IPS DF 19.7 (cell line): ENCODE measurements at regions not wholly inside any gene's neighbourhood (a gene's known extent, or its start where the extent isn't known, plus 50 kb on each side); places are given as distances from the start of the nearest gene placed in this dataset.
"Not testable (repeated sequence)": the region's sequence is repeated elsewhere in the genome, so short reads cannot be mapped to it uniquely, and the experiment has no call there.

Experiments used
- DNase-seq: peaks from one replicate; pipeline ENCODE4 v3.0.0-alpha.2; 2013; ENCODE audit warnings: low read depth, low spot score

GRCh38 chr9:62833323-62834200 lies 1643.7 kb downstream of the SPATA31A7 start:
- not testable (repeated sequence) for DNase-seq

- not testable (repeated sequence) for DNase-seq
These were observed 1647.5 kb downstream of the SPATA31A7 start for GRCh38 chr9:62837254-62837911.

- not testable (repeated sequence) for DNase-seq
These were observed 1648.3 kb downstream of the SPATA31A7 start for GRCh38 chr9:62838024-62838718.

DNA sequence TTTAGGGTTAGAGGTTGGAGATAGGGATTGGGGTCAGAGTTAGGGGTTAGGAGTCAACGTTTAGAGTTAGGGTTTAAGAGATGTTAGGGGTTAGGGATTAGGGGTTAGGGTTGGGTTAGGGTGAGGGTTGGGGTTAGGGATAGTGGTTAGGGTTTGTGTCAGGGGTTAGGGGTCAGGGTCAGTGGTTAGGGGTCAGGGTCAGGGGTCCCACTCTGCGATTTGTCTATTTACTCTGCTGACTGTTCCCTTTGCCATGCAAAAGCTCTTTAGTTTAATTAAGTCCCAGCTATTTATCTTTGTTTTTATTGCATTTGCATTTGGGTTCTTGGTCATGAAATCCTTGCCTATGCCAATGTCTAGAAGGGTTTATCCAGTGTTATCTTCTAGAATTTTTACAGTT lies 1649.3 kb downstream of the SPATA31A7 start:
- not testable (repeated sequence) for DNase-seq

DNA sequence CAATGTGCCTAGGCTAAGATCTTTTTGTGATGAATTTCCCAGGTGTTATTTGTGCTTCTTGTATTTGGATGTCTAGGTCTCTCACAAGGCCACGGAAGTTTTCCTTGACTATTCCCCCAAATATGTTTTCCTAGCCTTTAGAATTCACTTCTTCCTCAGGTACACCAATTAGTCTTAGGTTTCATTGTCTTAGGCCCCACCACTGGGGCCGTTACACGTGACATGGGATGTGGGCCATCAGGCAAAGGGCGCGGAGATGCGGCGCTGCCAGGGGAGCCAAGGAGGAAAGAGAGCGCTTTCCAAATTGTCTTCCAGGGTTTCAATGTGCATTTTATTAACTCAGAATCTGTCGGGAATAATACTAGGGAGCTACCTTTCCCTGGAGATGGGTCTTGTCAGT lies 1653.3 kb downstream of the SPATA31A7 start:
- DNase-seq: not testable (repeated sequence)

DNA sequence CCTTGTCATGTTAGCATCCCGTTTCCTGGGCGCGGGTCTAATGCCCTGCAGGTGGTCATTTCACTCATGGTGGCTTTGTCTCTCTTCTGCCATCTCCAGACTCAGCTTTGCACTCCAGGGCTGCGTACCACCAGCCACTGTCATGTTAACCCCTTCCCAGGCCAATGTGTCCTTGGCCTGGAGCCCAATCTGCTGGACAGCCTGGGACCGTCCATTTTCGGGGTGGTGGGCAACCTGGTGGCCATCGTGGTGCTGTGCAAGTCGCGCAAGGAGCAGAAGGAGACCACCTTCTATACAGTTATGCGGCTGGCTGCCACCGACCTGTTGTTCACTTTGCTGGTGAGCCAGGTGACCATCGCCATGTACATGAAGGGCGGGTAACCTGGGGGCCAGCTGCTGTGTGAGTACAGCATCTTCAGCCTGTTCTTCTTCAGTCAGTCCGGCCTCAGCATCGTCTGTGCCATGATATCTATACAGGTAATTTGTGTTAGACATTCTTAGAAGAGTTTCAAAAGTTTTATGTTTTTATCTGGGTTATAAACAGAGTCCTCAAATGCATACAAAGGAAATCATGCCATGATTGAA lies 1654.0 kb downstream of the SPATA31A7 start:
- not testable (repeated sequence) for DNase-seq

GRCh38 chr9:62844681-62845185 lies 1654.9 kb downstream of the SPATA31A7 start:
- DNase-seq: not testable (repeated sequence)

DNA sequence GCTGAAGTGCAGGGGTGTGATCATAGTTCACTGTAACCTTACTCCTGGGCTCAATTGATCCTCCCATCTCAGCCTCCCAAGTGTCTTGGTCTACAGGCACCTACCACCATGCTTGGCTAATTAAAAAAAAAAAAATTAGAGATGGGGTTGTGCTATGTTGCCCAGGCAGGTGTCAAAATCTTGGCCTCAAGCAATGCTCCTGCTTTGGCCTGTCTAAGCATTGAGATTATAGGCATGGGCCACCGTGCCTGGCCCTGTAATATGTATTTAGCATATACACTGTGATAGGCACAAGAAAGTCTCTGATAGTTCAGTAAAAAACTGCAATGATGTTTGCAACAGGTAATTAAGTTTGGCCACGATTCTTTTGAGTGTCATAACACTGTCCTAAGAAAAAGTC lies 1658.4 kb downstream of the SPATA31A7 start:
- not testable (repeated sequence) for DNase-seq

DNA sequence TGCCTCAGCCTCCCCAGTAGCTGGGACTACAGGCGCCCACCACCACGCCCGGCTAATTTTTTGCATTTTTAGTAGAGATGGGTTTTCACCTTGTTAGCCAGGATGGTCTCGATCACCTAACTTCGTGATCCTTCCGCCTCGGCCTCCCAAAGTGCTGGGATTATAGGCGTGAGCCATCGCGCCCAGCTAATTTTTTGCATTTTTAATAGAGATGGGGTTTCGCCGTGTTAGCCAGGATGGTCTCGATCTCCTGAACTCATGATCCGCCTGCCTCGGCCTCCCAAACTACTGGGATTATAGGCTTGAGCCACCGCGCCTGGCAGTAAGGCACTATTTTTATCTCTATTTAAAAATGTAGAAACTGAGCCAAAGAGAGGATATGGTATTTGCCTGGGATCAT lies 1660.2 kb downstream of the SPATA31A7 start:
- DNase-seq: not testable (repeated sequence)

GRCh38 chr9:62857280-62857679 lies 1667.4 kb downstream of the SPATA31A7 start:
- not testable (repeated sequence) for DNase-seq

GRCh38 chr9:62858240-62858639 lies 1668.4 kb downstream of the SPATA31A7 start:
- DNase-seq: not testable (repeated sequence)

- DNase-seq: not testable (repeated sequence)
These were observed 1671.4 kb downstream of the SPATA31A7 start for GRCh38 chr9:62860939-62861860.

- not testable (repeated sequence) for DNase-seq
These were observed 1672.3 kb downstream of the SPATA31A7 start for GRCh38 chr9:62862180-62862579.

- not testable (repeated sequence) for DNase-seq
These were observed 1673.5 kb downstream of the SPATA31A7 start for GRCh38 chr9:62863319-62863718.

- DNase-seq: not testable (repeated sequence)
These were observed 1674.0 kb downstream of the SPATA31A7 start for GRCh38 chr9:62863867-62864266.

DNA sequence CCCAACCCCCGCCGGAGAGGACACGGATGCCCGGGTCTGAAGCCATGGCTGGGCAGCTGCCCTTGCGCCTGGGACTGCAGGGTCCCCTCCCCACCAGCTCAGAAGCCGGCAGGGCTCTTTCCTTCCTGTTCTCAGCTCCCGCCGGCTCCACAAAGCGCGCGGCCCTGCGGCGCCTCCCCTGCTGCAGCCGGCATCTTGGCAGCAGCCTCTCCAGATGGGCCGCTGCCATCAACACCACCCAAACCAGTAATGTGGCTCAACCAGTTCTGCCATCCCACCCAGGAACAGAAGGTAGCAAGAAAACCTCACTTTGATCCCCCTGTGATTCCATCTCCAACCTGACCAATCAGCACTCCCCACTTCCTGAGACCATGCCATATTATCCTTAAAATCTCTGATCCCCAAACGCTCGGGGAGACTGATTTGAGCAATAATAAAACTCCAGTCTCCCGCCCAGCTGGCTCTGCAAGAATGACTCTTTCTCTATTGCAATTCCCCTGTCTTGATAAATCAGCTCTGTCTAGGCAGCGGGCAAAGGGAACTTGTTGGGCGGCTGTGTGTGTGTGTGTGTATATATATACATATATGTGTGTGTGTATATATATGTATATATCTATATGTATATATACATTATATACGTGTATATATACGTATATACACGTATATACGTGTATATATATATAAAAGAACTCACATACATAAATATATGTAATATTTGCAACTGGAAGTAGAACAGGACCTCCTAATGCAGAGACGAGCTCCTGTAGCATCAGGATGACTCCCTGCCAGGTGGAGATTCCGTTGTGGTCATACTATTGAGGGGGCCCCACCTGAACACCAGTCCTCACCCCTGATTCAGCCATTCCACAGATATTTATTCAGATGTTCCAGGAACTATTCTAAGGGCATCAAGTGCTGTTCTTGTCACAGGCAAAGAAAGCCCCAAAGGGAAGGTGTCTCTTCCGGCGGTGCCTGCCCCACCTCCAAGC lies 1674.9 kb downstream of the SPATA31A7 start:
- peak; percentile 74 for DNase-seq

DNA sequence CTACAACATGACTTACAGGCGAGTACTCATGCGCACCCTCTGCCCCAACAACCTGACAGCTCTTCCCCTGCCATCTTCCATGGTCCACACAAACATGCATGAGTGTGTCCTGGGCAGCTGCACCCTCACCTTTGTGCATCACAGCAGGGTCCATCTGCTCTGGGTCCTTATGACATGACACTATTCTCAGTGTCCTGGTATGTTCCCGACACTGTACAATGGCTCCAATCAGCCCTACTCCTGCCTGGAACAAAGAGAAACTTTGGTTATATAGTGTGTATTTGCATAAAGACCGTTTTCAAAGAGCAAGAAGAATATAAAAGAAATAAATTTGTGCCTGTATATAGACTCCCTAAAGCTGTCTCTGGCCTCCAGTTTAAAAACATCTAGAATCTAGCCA lies 1679.2 kb downstream of the SPATA31A7 start:
- not testable (repeated sequence) for DNase-seq

GRCh38 chr9:62871765-62872164 lies 1681.9 kb downstream of the SPATA31A7 start:
- DNase-seq: not testable (repeated sequence)

DNA sequence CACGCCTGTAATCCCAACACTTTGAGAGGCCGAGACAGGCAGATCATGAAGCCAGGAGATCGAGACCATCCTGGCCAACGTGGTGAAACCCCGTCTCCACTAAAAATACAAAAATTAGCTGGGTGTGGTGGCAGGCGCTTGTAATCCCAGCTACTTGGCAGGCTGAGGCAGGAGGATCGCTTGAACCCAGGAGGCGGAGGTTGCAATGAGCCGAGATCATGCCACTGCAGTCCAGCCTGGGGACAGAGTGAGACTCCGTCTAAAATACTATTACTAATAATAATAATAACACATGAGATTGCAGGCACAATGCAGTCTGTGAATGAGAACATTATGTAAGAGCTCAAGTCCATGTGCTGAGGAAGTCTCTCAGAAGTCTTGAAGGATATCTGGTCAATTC lies 1684.4 kb downstream of the SPATA31A7 start:
- not testable (repeated sequence) for DNase-seq
